ENCODE measurements at regions not wholly inside any gene's neighbourhood (a gene's known extent, or its start where the extent isn't known, plus 50 kb on each side); places are given as distances from the start of the nearest gene placed in this dataset.

GRCh38 chr2:48209214-48209885 lies 105.1 kb upstream of the FOXN2 start:
- H3K36me3 ChIP-seq (ENCODE audit: insufficient read depth in 1 of 2, low read depth in 1 of 2) = no peaks in the 10 kb centered on the region
- no peak overlapping the region for H3K4me3 ChIP-seq
- DNase-seq (no peak), ATAC-seq (peak in 1 of 4 donors; percentile 40)
- no peaks in the 10 kb centered on the region for H3K4me1 ChIP-seq
- H3K27ac ChIP-seq = no peak overlapping the region
- TF ChIP-seq, protein P1, sequence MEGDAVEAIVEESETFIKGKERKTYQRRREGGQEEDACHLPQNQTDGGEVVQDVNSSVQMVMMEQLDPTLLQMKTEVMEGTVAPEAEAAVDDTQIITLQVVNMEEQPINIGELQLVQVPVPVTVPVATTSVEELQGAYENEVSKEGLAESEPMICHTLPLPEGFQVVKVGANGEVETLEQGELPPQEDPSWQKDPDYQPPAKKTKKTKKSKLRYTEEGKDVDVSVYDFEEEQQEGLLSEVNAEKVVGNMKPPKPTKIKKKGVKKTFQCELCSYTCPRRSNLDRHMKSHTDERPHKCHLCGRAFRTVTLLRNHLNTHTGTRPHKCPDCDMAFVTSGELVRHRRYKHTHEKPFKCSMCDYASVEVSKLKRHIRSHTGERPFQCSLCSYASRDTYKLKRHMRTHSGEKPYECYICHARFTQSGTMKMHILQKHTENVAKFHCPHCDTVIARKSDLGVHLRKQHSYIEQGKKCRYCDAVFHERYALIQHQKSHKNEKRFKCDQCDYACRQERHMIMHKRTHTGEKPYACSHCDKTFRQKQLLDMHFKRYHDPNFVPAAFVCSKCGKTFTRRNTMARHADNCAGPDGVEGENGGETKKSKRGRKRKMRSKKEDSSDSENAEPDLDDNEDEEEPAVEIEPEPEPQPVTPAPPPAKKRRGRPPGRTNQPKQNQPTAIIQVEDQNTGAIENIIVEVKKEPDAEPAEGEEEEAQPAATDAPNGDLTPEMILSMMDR (IDR thresholded peaks at IDR 0.05) = no peak
- H3K9me3 ChIP-seq = no peaks in the 10 kb centered on the region
- H3K27me3 ChIP-seq (ENCODE audit: insufficient read depth in 3 of 3, low read length in 2 of 3) = no peaks in the 10 kb centered on the region
- intact Hi-C loops (cut with DNase I) = no loop called here

GRCh38 chr2:48210189-48210588 lies 104.3 kb upstream of the FOXN2 start:
- ATAC-seq (no peak), DNase-seq (no peak)
- Histone ChIP-seq H3K27me3 (ENCODE audit: insufficient read depth in 3 of 3, low read length in 2 of 3) (no peaks in the 10 kb centered on the region), H3K36me3 (ENCODE audit: insufficient read depth in 1 of 2, low read depth in 1 of 2) (no peaks in the 10 kb centered on the region), H3K4me3 (no peak overlapping the region), H3K4me1 (no peaks in the 10 kb centered on the region), H3K27ac (no peak overlapping the region), H3K9me3 (no peaks in the 10 kb centered on the region)
- intact Hi-C loops (cut with DNase I) = no loop called here
- 89 to 97% (median 92%) methylated on average over 2 of the region's 2 CpGs for WGBS, 3 donors
- TF ChIP-seq, protein P1 (IDR thresholded peaks at IDR 0.05) = no peak

DNA sequence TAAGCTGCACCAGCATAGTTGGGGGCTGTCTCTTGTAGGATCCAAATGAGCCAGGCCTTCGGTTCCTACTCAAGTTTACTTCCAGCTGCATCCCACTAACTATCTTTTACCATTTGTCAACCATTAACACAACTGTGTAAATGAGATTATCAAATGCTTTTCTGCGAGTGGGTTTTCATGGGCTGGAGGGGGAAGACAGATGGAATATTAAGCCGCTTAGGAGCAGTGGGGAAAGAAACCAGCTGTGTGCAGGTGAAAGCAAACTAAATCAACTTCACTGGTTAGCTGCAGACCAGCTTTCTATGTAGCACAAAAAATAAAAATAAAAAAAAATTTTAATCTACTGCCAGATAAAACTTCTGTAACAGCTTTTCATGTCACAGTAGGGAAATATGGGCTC lies 100.8 kb upstream of the FOXN2 start:
- Histone ChIP-seq H3K27me3 (ENCODE audit: insufficient read depth in 3 of 3, low read length in 2 of 3) (no peaks in the 10 kb centered on the region), H3K36me3 (ENCODE audit: insufficient read depth in 1 of 2, low read depth in 1 of 2) (no peaks in the 10 kb centered on the region), H3K4me3 (no peak overlapping the region), H3K9me3 (no peaks in the 10 kb centered on the region), H3K27ac (no peak overlapping the region), H3K4me1 (no peaks in the 10 kb centered on the region)
- WGBS, 3 donors = 78 to 84% (median 78%) methylated on average over 3 of the region's 3 CpGs
- intact Hi-C loops (cut with DNase I) = no loop called here
- DNase-seq (no peak), ATAC-seq (no peak)
- TF ChIP-seq, protein P1 (IDR thresholded peaks at IDR 0.05) = no peak

- DNase-seq = no peak
- no peaks in the 10 kb centered on the region for H3K36me3 ChIP-seq (ENCODE audit: insufficient read depth in 1 of 2, low read depth in 1 of 2)
- WGBS, 3 donors = 83 to 90% (median 87%) methylated on average over 2 of the region's 2 CpGs
- intact Hi-C loops (cut with DNase I) = no loop called here
- H3K9me3 ChIP-seq = no peaks in the 10 kb centered on the region
- H3K27me3 ChIP-seq (ENCODE audit: insufficient read depth in 3 of 3, low read length in 2 of 3) = no peaks in the 10 kb centered on the region
- no peak for ATAC-seq
- no peak overlapping the region for H3K4me3 ChIP-seq
- no peaks in the 10 kb centered on the region for H3K4me1 ChIP-seq
- TF ChIP-seq, protein P1 (IDR thresholded peaks at IDR 0.05) = no peak
- no peak overlapping the region for H3K27ac ChIP-seq
Measured at GRCh38 chr2:48218169-48218568, 96.3 kb upstream of the FOXN2 start.

- WGBS, 3 donors = 88 to 96% (median 89%) methylated on average over 3 of the region's 3 CpGs
- Histone ChIP-seq H3K9me3 (no peaks in the 10 kb centered on the region), H3K4me3 (no peak overlapping the region), H3K27ac (no peak overlapping the region), H3K4me1 (no peaks in the 10 kb centered on the region), H3K36me3 (ENCODE audit: insufficient read depth in 1 of 2, low read depth in 1 of 2) (no peaks in the 10 kb centered on the region), H3K27me3 (ENCODE audit: insufficient read depth in 3 of 3, low read length in 2 of 3) (no peaks in the 10 kb centered on the region)
- TF ChIP-seq, protein P1 (IDR thresholded peaks at IDR 0.05) = no peak
- intact Hi-C loops (cut with DNase I) = no loop called here
- no peak for DNase-seq
- no peak for ATAC-seq
Measured at GRCh38 chr2:48219234-48219554, 95.3 kb upstream of the FOXN2 start.

Data from psoas muscle (tissue), 7 donors.